Spinal cord (tissue), 9 donors: ENCODE measurements at regions not wholly inside any gene's neighbourhood (a gene's known extent, or its start where the extent isn't known, plus 50 kb on each side); places are given as distances from the start of the nearest gene placed in this dataset.

ENCODE experiments used
- DNase-seq, 6 donors: peaks; one replicate each; pipeline versions ENCODE4 v3.0.0 to v3.0.0-alpha.2; 2013 to 2015; ENCODE audit warnings: low spot score in 6 of 6, low read depth in 4 of 6
- H3K27ac ChIP-seq: one replicate; pipeline ENCODE4 v1.5.1; 2013; ENCODE audit warnings: low read depth, low read length, control low read depth
- H3K27me3 ChIP-seq: one replicate; pipeline ENCODE4 v1.6.1; 2013; ENCODE audit warnings: low read length; ENCODE audit not compliant: control insufficient read depth, insufficient read depth
- H3K36me3 ChIP-seq: one replicate; pipeline ENCODE4 v1.6.1; 2013; ENCODE audit warnings: low read length; ENCODE audit not compliant: control insufficient read depth, insufficient read depth
- H3K4me1 ChIP-seq: one replicate; pipeline ENCODE4 v1.6.1; 2013; ENCODE audit warnings: low read length; ENCODE audit not compliant: control insufficient read depth, insufficient read depth
- H3K4me3 ChIP-seq: one replicate; pipeline ENCODE4 v1.5.1; 2013; ENCODE audit warnings: low read depth, low read length, control low read depth
- H3K9me3 ChIP-seq: one replicate; pipeline ENCODE4 v1.6.1; 2013; ENCODE audit warnings: low read length; ENCODE audit not compliant: control insufficient read depth, insufficient read depth
- WGBS: methylation state at CpG from one replicate; pipeline ENCODE4 v1.1.5; 2013; ENCODE audit warnings: missing lambda C conversion rate; ENCODE audit not compliant: insufficient coverage; 5-methylcytosine and 5-hydroxymethylcytosine counted together
- donor health status: healthy.

- Histone ChIP-seq H3K27me3 (peaks cover 5% of the 10 kb centered on the region), H3K36me3 (no peaks in the 10 kb centered on the region), H3K4me1 (peaks cover 15% of the 10 kb centered on the region), H3K9me3 (no peaks in the 10 kb centered on the region), H3K4me3 (no peak overlapping the region), H3K27ac (no peak overlapping the region)
- 87% methylated on average over 6 of the region's 7 CpGs for WGBS
- DNase-seq = no peak
Measured at GRCh38 chr1:29827801-29828525, 591.6 kb downstream of the PTPRU start.

DNA sequence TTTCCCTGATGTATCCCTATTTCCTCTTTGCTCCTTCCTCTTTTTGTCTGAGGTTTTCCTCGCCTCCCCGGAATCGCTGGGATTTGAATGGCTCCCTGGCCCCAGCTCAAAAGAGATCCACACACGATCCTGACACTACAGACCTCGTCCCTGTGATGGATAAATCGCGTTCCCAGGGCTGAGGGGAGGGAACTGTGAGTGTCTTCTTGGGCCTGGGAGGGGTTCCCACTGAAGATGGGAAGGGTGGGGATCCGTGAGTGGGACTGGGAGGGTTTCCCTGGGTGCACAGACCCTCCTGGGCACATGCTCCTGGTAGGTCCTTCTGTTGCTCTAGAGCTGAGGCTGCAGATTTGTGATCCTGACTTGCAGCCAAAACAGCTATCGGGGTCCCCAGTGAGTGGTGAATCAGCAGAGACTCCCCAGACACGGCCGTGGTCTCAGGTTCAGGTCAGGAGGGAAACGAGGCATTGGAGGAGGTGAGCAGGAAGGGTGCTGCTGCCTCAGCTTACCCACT is 591.0 kb downstream of the PTPRU start:
- Histone ChIP-seq H3K27me3 (peaks cover 5% of the 10 kb centered on the region), H3K36me3 (no peaks in the 10 kb centered on the region), H3K4me1 (peaks cover 15% of the 10 kb centered on the region), H3K9me3 (no peaks in the 10 kb centered on the region), H3K4me3 (no peak overlapping the region), H3K27ac (no peak overlapping the region)
- no peak for DNase-seq
- 75% methylated on average over 8 of the region's 12 CpGs for WGBS

GRCh38 chr1:29826646-29827045 is 590.3 kb downstream of the PTPRU start:
- Histone ChIP-seq H3K4me3 (no peak overlapping the region), H3K4me1 (peaks cover 15% of the 10 kb centered on the region), H3K27me3 (peaks cover 5% of the 10 kb centered on the region), H3K36me3 (no peaks in the 10 kb centered on the region), H3K27ac (no peak overlapping the region), H3K9me3 (no peaks in the 10 kb centered on the region)
- DNase-seq = no peak
- WGBS = 62% methylated on average over 5 of the region's 5 CpGs

GRCh38 chr1:29825941-29826415 is 589.7 kb downstream of the PTPRU start:
- no peaks in the 10 kb centered on the region for H3K9me3 ChIP-seq
- WGBS = 86% methylated on average over 10 of the region's 10 CpGs
- no peaks in the 10 kb centered on the region for H3K36me3 ChIP-seq
- H3K27ac ChIP-seq = no peak overlapping the region
- peaks cover 5% of the 10 kb centered on the region for H3K27me3 ChIP-seq
- no peak overlapping the region for H3K4me3 ChIP-seq
- DNase-seq = no peak
- peaks cover 15% of the 10 kb centered on the region for H3K4me1 ChIP-seq

- H3K27ac ChIP-seq = no peak overlapping the region
- H3K27me3 ChIP-seq = peaks cover 4% of the 10 kb centered on the region
- no peak overlapping the region for H3K4me3 ChIP-seq
- 95% methylated on average over 15 of the region's 15 CpGs for WGBS
- H3K4me1 ChIP-seq = peaks cover 11% of the 10 kb centered on the region
- no peaks in the 10 kb centered on the region for H3K36me3 ChIP-seq
- H3K9me3 ChIP-seq = no peaks in the 10 kb centered on the region
- no peak for DNase-seq
Measured at GRCh38 chr1:29825274-29825940, 589.1 kb downstream of the PTPRU start.

DNA sequence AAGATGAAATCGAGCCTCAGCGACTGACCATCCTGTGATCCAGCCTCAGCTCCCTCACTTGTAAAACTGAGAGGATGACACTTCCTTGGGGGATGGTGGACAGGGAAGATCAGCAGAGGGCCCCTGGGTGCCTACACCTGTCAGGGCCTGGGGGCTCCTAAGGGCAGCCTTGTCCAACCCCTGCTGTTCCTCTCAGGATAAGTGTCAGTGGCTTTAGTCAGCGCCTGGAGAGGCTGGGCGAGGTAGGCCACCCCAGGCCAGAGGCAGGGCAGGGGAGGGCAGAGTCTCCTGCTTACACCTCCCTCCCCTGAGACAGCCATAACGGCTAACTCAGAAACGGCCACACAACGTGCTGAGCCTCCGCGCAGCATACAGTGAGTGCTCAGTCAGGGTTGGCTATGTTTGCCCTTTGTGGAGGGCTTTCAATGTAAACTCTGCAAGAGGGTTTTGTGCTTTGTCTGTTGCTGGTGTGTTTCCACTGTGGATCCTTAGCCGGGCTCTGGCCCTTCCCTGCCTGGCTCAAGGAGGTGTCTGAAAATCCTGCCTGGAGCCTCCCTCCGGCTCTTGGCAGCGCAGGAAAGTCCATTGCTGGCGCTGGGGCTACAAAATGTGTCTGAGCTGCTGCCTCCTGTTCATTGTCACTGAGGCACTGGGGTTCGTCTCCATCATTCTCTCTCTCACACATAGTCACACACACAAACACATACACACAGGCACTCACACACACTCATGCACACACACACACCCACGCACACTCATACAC is 588.4 kb downstream of the PTPRU start:
- H3K27ac ChIP-seq = no peak overlapping the region
- H3K4me3 ChIP-seq = no peak overlapping the region
- 58% methylated on average over 10 of the region's 15 CpGs for WGBS
- H3K9me3 ChIP-seq = no peaks in the 10 kb centered on the region
- peak in 2 of 6 donors; percentile 34 to 35 for DNase-seq
- H3K4me1 ChIP-seq = peaks cover 8% of the 10 kb centered on the region
- H3K27me3 ChIP-seq = peaks cover 3% of the 10 kb centered on the region
- no peaks in the 10 kb centered on the region for H3K36me3 ChIP-seq

- WGBS = 73% methylated on average over 6 of the region's 6 CpGs
- H3K27ac ChIP-seq = no peak overlapping the region
- no peaks in the 10 kb centered on the region for H3K36me3 ChIP-seq
- DNase-seq = no peak
- H3K4me3 ChIP-seq = no peak overlapping the region
- peaks cover 8% of the 10 kb centered on the region for H3K4me1 ChIP-seq
- H3K27me3 ChIP-seq = peaks cover 2% of the 10 kb centered on the region
- H3K9me3 ChIP-seq = no peaks in the 10 kb centered on the region
Measured at GRCh38 chr1:29824025-29824424, 587.7 kb downstream of the PTPRU start.

DNA sequence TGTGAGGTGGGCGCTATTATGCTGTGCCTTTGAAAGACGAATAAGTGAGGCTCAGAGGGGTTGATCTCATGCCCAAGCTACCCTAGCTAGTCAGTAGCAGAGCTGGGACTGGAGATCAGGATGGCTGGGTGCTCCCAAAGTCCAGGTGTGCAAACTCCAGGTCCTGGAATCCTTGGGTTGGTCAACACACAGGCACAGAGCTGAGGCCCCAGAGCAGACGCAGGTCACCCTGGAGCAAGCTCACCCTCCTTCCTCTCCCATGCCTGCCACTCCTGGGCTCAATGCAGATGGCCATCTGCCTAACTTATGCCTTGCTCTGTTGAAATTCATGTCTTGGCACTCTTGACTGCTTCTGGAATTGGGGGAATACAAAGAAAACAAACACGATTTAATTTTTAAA is 587.2 kb downstream of the PTPRU start:
- 77% methylated on average over 3 of the region's 4 CpGs for WGBS
- peaks cover 8% of the 10 kb centered on the region for H3K4me1 ChIP-seq
- no peaks in the 10 kb centered on the region for H3K27me3 ChIP-seq
- H3K27ac ChIP-seq = no peak overlapping the region
- no peaks in the 10 kb centered on the region for H3K36me3 ChIP-seq
- no peak overlapping the region for H3K4me3 ChIP-seq
- peak in 1 of 6 donors; percentile 43 for DNase-seq
- H3K9me3 ChIP-seq = no peaks in the 10 kb centered on the region

DNA sequence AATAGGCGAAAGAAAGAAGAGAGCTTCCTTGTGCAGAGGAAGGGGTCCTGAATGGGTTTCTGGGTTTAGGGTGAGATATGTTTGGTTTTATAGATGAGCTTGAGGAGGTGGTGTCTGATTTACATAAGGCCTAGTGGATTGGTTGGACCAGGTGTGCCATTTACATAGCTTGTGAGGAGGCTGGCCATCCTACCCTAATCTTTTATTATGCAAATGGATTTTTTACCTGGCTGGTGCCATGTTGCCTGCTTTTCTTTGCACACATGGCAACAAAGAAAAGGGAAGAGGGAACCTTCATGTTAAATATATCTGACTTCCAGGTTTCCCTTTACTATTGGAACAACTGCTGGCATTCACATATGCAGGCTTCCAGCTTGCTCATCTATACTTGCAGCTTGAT is 585.3 kb downstream of the PTPRU start:
- peaks cover 5% of the 10 kb centered on the region for H3K4me1 ChIP-seq
- WGBS = 91% methylated on average over 1 of the region's 1 CpG
- H3K4me3 ChIP-seq = no peak overlapping the region
- no peak overlapping the region for H3K27ac ChIP-seq
- H3K27me3 ChIP-seq = no peaks in the 10 kb centered on the region
- no peaks in the 10 kb centered on the region for H3K36me3 ChIP-seq
- no peak for DNase-seq
- no peaks in the 10 kb centered on the region for H3K9me3 ChIP-seq
